ENCODE measurements at regions not wholly inside any gene's neighbourhood (a gene's known extent, or its start where the extent isn't known, plus 50 kb on each side); places are given as distances from the start of the nearest gene placed in this dataset.

DNA sequence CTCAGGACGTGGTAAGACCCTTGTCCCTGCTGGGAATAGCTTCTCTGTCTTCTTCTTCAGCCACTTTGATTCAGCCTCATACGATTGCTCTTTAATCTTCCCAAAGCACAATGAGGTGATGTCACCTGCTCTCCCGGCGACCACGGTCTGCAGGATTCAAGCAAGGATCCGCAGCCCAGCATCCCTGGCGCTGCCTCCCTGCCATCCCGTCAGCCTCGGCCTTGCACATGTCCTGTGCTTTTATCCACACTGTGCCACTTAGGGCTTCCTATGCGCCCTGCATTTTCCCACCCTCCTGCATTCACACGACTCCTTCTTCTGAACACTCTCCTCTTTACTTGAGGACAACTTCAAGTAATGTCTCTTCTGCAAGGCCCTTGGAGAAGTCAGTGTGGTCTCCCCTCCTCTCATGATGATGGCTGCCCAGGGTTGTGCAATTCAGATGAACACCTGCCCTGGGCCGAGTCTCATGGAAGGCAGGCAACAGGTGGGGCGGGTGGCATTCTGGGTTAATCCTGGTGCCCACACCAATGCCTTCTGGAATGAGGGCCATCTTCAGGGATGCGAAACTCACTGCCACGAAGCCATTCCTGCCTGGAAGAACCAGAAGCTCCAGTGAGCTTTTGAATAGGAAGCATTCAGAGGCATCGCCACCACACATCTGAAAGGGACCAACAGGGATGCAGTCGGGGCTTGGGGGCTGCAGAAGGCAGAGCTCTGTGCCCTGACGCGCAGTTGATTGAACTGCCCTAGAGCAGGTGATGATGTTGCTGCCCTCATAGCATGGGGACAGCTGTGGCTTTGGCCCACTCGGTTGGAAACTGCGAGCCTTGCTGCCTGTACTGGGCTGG is 287.5 kb downstream of the GLRX3 start:
- ChIA-PET CTCF (no interaction called here), POLR2A (no interaction called here)
- TF ChIP-seq ELF4 (IDR thresholded peaks at IDR 0.05), result no peak
- TF ChIP-seq HDGF (IDR thresholded peaks at IDR 0.05; ENCODE audit: borderline replicate concordance), result no peak
- no peak for TF ChIP-seq NFRKB (IDR thresholded peaks at IDR 0.05)
- no peak for TF ChIP-seq ARNT (IDR thresholded peaks at IDR 0.05)
- no peak for TF ChIP-seq TARDBP (IDR thresholded peaks at IDR 0.05)
- TF ChIP-seq BHLHE40 (IDR thresholded peaks at IDR 0.05; ENCODE audit: borderline replicate concordance), result no peak
- no peak for TF ChIP-seq FOXM1 (IDR thresholded peaks at IDR 0.05; ENCODE audit: borderline replicate concordance)
- TF ChIP-seq L3MBTL2 (conservative IDR thresholded peaks at IDR 0.05), result no peak
- no peak for TF ChIP-seq LEF1 (IDR thresholded peaks at IDR 0.05; ENCODE audit: borderline replicate concordance)
- TF ChIP-seq FOXK2 (IDR thresholded peaks at IDR 0.05), result no peak
- TF ChIP-seq ZNF384 (IDR thresholded peaks at IDR 0.05), result no peak
- TF ChIP-seq CTBP1 (IDR thresholded peaks at IDR 0.05; ENCODE audit: borderline replicate concordance), result no peak
- TF ChIP-seq FOXA1 (IDR thresholded peaks at IDR 0.05), result no peak
- TF ChIP-seq SP1 (IDR thresholded peaks at IDR 0.05), result no peak
- no peak for TF ChIP-seq SUZ12 (IDR thresholded peaks at IDR 0.05)
- TF ChIP-seq, protein P1, sequence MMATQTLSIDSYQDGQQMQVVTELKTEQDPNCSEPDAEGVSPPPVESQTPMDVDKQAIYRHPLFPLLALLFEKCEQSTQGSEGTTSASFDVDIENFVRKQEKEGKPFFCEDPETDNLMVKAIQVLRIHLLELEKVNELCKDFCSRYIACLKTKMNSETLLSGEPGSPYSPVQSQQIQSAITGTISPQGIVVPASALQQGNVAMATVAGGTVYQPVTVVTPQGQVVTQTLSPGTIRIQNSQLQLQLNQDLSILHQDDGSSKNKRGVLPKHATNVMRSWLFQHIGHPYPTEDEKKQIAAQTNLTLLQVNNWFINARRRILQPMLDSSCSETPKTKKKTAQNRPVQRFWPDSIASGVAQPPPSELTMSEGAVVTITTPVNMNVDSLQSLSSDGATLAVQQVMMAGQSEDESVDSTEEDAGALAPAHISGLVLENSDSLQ (IDR thresholded peaks at IDR 0.05), result no peak
- no peak for DNase-seq (ENCODE audit: extremely low spot score)

- TF ChIP-seq FOXM1 (IDR thresholded peaks at IDR 0.05; ENCODE audit: borderline replicate concordance) (no peak), CTBP1 (IDR thresholded peaks at IDR 0.05; ENCODE audit: borderline replicate concordance) (no peak), L3MBTL2 (conservative IDR thresholded peaks at IDR 0.05) (no peak), SUZ12 (IDR thresholded peaks at IDR 0.05) (no peak), TARDBP (IDR thresholded peaks at IDR 0.05) (no peak), FOXA1 (IDR thresholded peaks at IDR 0.05) (no peak), ELF4 (IDR thresholded peaks at IDR 0.05) (no peak), LEF1 (IDR thresholded peaks at IDR 0.05; ENCODE audit: borderline replicate concordance) (no peak), SP1 (IDR thresholded peaks at IDR 0.05) (no peak), HDGF (IDR thresholded peaks at IDR 0.05; ENCODE audit: borderline replicate concordance) (no peak), ZNF384 (IDR thresholded peaks at IDR 0.05) (no peak)
- TF ChIP-seq, protein P1 (IDR thresholded peaks at IDR 0.05), result no peak
- POLR2A ChIA-PET, result no interaction called here
Measured at GRCh38 chr10:130424418-130424817, 288.2 kb downstream of the GLRX3 start.

DNA sequence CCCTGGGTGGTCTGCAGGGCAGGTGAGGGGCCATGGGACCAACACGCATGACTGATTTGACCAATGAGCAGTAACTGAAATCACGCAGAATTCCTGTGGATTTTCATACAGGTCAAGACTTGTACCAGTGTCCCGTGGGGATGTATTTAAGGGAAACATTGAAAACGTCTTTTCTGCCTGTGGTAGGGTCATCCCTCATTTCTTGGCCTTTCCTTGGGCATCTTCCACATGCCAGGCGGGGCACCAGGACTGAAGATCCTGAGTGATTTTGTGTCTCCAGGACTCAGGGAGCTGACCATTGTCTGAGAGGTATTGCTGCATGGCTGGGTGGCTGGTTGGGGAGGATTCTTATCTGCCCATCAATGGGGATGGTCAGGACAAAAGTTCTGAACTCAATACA is 289.0 kb downstream of the GLRX3 start:
- DNase-seq (ENCODE audit: extremely low spot score), result peak; percentile 3
- ChIA-PET POLR2A (no interaction called here), CTCF (no interaction called here)

More at GRCh38 chr10:130424418-130424817, 288.2 kb downstream of the GLRX3 start:
- CTCF ChIA-PET, result no interaction called here
- DNase-seq (ENCODE audit: extremely low spot score), result no peak

GRCh38 chr10:130425881-130426435 is 289.8 kb downstream of the GLRX3 start:
- CTCF ChIA-PET, result no interaction called here
- peak; percentile 3 for DNase-seq (ENCODE audit: extremely low spot score)
- POLR2A ChIA-PET, result no interaction called here
- TF ChIP-seq FOXM1 (IDR thresholded peaks at IDR 0.05; ENCODE audit: borderline replicate concordance) (no peak), FOXA1 (IDR thresholded peaks at IDR 0.05) (no peak), L3MBTL2 (conservative IDR thresholded peaks at IDR 0.05) (no peak), BHLHE40 (IDR thresholded peaks at IDR 0.05; ENCODE audit: borderline replicate concordance) (no peak), HDGF (IDR thresholded peaks at IDR 0.05; ENCODE audit: borderline replicate concordance) (no peak), FOXK2 (IDR thresholded peaks at IDR 0.05) (no peak), SP1 (IDR thresholded peaks at IDR 0.05) (no peak), CTBP1 (IDR thresholded peaks at IDR 0.05; ENCODE audit: borderline replicate concordance) (no peak), TARDBP (IDR thresholded peaks at IDR 0.05) (no peak), ZNF384 (IDR thresholded peaks at IDR 0.05) (no peak)
- TF ChIP-seq, protein P1 (IDR thresholded peaks at IDR 0.05), result no peak

More for the DNA sequence above, 289.0 kb downstream of the GLRX3 start:
- TF ChIP-seq L3MBTL2 (conservative IDR thresholded peaks at IDR 0.05), result no peak
- TF ChIP-seq, protein P1 (IDR thresholded peaks at IDR 0.05), result no peak
- TF ChIP-seq FOXM1 (IDR thresholded peaks at IDR 0.05; ENCODE audit: borderline replicate concordance), result no peak
- no peak for TF ChIP-seq HDGF (IDR thresholded peaks at IDR 0.05; ENCODE audit: borderline replicate concordance)
- TF ChIP-seq ZNF384 (IDR thresholded peaks at IDR 0.05), result no peak
- TF ChIP-seq ARNT (IDR thresholded peaks at IDR 0.05), result no peak
- no peak for TF ChIP-seq TARDBP (IDR thresholded peaks at IDR 0.05)
- no peak for TF ChIP-seq ELF4 (IDR thresholded peaks at IDR 0.05)
- TF ChIP-seq CTBP1 (IDR thresholded peaks at IDR 0.05; ENCODE audit: borderline replicate concordance), result no peak
- TF ChIP-seq SUZ12 (IDR thresholded peaks at IDR 0.05), result no peak
- TF ChIP-seq SP1 (IDR thresholded peaks at IDR 0.05), result no peak
- TF ChIP-seq FOXK2 (IDR thresholded peaks at IDR 0.05), result no peak
- no peak for TF ChIP-seq NFRKB (IDR thresholded peaks at IDR 0.05)
- no peak for TF ChIP-seq BHLHE40 (IDR thresholded peaks at IDR 0.05; ENCODE audit: borderline replicate concordance)
- no peak for TF ChIP-seq FOXA1 (IDR thresholded peaks at IDR 0.05)
- TF ChIP-seq LEF1 (IDR thresholded peaks at IDR 0.05; ENCODE audit: borderline replicate concordance), result no peak

- ChIA-PET POLR2A (no interaction called here), CTCF (no interaction called here)
- TF ChIP-seq, protein P1 (IDR thresholded peaks at IDR 0.05), result no peak
- TF ChIP-seq ZNF384 (IDR thresholded peaks at IDR 0.05) (no peak), BHLHE40 (IDR thresholded peaks at IDR 0.05; ENCODE audit: borderline replicate concordance) (no peak), TARDBP (IDR thresholded peaks at IDR 0.05) (no peak), ARNT (IDR thresholded peaks at IDR 0.05) (no peak), HDGF (IDR thresholded peaks at IDR 0.05; ENCODE audit: borderline replicate concordance) (no peak), SUZ12 (IDR thresholded peaks at IDR 0.05) (no peak), FOXM1 (IDR thresholded peaks at IDR 0.05; ENCODE audit: borderline replicate concordance) (no peak), FOXK2 (IDR thresholded peaks at IDR 0.05) (no peak), LEF1 (IDR thresholded peaks at IDR 0.05; ENCODE audit: borderline replicate concordance) (no peak), NFRKB (IDR thresholded peaks at IDR 0.05) (no peak), SP1 (IDR thresholded peaks at IDR 0.05) (no peak), ELF4 (IDR thresholded peaks at IDR 0.05) (no peak), CTBP1 (IDR thresholded peaks at IDR 0.05; ENCODE audit: borderline replicate concordance) (no peak), FOXA1 (IDR thresholded peaks at IDR 0.05) (no peak), L3MBTL2 (conservative IDR thresholded peaks at IDR 0.05) (no peak)
- peak; percentile 3 for DNase-seq (ENCODE audit: extremely low spot score)
Measured at GRCh38 chr10:130427216-130427722, 291.1 kb downstream of the GLRX3 start.

Measured in HEK293T (cell line).